Urothelium cell line (cell line): ENCODE measurements at regions not wholly inside any gene's neighbourhood (a gene's known extent, or its start where the extent isn't known, plus 50 kb on each side); places are given as distances from the start of the nearest gene placed in this dataset.
A peak's percentile ranks its signal among the peaks of the same experiment; 100 is the strongest.

Source experiments
- DNase-seq: peaks from one replicate; pipeline ENCODE4 v3.0.0; 2011; ENCODE audit warnings: low spot score, mixed read lengths
- FAIRE-seq: peaks from 2 replicates; lab custom pipeline; 2011; peaks lifted over from hg19 to GRCh38; lab: Jason Lieb, UNC

GRCh38 chr2:37833423-37833822, 91.7 kb upstream of the RMDN2 start:
- FAIRE-seq (no peak), DNase-seq (no peak)

DNA sequence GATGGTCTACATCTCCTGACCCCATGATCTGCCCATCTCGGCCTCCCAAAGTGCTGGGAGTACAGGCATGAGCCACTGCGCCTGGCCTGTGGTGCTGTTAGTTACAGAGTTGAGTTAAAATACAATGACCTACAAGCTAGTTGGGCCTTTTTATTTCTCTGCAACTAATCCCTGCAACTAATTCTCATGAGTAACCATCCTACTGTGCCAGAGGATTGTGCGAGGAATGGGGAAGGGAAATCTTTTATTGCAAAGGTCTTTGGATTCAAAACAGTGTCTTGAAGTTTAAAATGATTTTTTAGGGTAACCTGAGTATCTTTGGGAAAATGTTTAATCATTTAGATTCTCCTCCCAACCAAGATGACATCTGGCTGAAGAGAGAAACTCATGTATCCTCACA, 88.8 kb upstream of the RMDN2 start:
- DNase-seq (no peak), FAIRE-seq (no peak)

- DNase-seq (no peak), FAIRE-seq (no peak)
Observed at GRCh38 chr2:37836711-37837110, 88.4 kb upstream of the RMDN2 start.

- FAIRE-seq (peak; percentile 40), DNase-seq (no peak)
Observed at GRCh38 chr2:37837628-37838328, 87.3 kb upstream of the RMDN2 start.

- DNase-seq (no peak), FAIRE-seq (no peak)
Observed at GRCh38 chr2:37838541-37839167, 86.4 kb upstream of the RMDN2 start.

DNA sequence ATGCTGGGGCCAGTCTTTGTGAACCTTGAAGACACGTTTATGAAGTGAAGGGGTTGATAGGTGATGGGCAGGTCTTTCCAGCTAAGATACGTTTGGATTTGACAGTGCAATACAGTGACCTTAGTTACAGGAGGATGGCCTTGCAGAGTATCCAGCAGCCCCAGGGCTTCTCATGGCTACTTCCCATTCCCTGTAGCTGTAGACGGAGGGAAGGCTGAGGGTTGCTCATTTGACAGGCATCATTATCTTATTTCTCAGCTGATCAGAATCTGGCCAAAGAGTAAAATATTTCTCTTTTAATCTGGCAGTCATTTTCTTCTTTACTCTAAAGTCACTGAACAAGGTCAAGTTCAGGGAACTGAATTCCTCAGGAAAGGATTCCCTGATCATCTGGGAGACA, 85.1 kb upstream of the RMDN2 start:
- no peak for DNase-seq
- no peak for FAIRE-seq

DNA sequence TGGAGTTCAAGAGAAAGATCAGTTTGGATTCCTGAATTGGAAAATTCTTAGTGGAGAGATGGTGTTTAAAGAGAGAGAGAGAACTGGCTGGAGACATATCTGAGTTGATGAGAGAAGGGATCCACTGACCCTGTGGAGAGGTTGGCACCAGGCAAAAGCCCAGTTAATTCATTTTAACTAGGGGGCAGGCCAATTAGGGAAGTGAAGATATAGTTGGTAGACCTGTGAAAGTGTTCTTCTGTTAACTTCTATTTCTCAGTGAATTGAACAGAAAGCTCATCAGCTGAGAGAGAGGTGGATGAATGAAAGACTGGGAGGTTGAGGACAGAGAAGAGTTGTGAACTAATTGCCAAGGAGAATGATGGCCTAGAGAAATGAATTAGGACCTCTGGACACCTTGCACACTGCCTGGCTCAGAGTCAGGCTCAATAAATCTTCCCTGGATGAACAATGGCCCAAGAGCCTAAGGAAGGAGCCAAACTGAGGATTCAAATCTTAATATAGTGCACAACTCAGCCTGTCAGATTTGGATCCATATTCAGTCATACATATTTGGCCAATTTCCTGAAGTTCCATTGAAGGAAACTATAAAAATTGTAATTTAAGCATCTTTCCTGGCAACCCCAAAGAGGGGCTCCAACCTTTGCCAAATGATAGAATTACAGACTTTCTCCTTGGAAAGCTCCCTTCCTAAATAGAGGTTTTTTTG, 82.2 kb upstream of the RMDN2 start:
- no peak for FAIRE-seq
- DNase-seq: no peak

- no peak for FAIRE-seq
- no peak for DNase-seq
Observed at GRCh38 chr2:37843556-37843955, 81.5 kb upstream of the RMDN2 start.

- no peak for DNase-seq
- no peak for FAIRE-seq
Observed at GRCh38 chr2:37846207-37846606, 78.9 kb upstream of the RMDN2 start.

GRCh38 chr2:37847792-37848191, 77.3 kb upstream of the RMDN2 start:
- no peak for FAIRE-seq
- DNase-seq: no peak

DNA sequence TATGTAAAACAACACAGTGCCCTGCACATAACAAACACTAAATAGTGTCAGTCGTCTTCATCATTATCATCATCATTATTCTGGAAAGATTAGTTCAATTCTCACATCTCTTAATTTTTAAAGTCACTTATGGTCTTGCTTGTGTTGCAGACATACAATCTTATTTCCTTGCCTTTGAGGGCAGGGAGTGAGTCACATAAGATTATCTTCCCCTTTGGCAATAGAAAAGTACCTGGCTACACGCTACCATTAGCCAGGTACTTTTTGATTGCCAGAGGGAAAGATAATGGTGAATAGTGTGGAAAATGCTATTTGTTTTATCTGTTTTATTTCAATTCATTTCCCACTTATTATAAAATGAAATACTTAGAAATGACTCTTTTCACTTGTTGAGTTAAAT, 76.6 kb upstream of the RMDN2 start:
- DNase-seq (no peak), FAIRE-seq (peak; percentile 63)

GRCh38 chr2:37849911-37850310, 75.2 kb upstream of the RMDN2 start:
- FAIRE-seq (no peak), DNase-seq (no peak)

GRCh38 chr2:37851428-37851827, 73.7 kb upstream of the RMDN2 start:
- no peak for DNase-seq
- FAIRE-seq: no peak

DNA sequence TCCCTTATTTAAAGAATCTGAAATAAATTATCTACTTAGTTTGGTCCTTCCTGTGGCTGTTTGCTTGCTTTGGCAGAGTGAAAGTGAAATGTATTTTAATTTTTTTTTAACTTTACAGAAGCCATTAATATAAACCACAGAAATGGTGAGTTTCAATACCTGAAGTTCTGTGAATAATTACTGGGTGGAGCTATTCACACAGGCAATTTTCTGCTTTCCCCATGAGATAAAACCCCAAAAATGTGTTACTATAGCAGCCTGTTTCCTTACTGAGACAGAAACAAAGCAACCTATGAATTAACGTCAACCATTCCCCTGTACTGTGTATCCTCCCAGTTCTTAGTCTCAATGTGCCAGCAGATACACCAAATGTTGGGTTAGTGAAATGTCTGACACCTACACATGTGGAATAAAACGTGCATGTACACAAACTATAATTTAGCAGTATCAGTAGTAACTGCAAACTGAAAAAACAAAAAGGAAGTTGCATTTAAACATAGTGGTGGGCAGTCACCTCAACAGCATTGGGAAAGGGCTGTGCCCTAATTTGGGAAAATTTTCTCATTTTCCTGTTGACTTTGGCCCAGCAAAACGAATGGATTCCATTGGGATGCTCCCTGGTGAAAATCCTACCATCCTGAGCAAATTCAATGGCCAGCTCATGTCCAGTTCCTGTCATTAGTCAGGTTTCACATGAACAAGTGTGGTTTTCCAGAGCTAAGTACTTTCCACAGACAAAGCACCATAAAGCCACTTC, 73.1 kb upstream of the RMDN2 start:
- DNase-seq (no peak), FAIRE-seq (no peak)

DNA sequence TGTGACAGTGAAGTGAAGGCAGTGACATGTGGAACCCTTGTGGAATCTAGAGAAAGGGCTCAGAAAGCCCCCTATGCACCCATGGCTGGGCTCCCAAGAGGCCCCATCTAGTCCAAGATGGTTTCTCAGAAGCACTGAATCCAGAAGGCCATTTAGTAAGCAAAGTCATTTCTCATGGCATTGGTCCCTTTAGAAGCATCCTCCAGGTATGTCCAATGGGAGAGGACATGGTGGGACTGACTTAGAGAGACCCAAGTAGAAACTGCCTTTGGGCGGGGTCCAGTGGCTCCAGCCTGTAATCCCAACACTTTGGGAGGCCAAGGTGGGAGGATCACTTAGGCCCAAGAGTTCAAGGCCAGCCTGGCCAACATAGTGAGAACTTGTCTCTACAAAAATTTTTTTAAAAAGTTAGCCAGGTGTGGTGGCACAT, 72.5 kb upstream of the RMDN2 start:
- FAIRE-seq: no peak

DNA sequence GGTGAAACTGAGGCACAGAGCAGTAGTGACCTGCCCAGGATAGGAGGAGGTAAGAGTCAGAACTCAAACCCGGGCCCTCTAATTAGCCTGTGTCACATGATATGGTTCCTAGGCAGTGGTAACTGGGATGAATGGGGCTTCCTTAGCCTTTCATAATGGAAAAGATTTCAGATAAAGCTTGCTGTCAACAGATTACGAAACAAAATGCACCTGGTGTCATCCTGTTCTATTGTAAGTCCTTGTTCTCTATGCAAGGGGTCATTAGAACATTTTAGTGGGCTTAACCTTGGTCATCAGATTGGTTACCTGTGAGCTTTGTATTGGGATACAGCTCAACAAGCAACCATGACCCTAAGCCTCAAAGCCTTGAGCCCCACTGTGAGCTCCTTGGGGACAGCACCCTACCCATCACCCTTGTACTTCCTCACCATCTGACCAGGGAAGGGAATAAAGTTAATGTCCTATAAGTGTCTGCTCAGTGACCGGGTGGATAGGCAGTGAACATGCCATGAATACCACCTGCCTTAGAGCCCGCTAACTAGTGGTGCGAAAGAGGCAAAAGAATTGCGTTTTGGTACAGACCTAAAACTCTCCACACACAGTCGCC, 70.3 kb upstream of the RMDN2 start:
- FAIRE-seq (peak; percentile 56), DNase-seq (no peak)

More for the DNA sequence above, 72.5 kb upstream of the RMDN2 start:
- no peak for DNase-seq

- no peak for DNase-seq
Observed at GRCh38 chr2:37855283-37856041, 69.6 kb upstream of the RMDN2 start.

GRCh38 chr2:37856101-37856751, 68.9 kb upstream of the RMDN2 start:
- no peak for FAIRE-seq

More at GRCh38 chr2:37855283-37856041, 69.6 kb upstream of the RMDN2 start:
- peak; percentile 53 for FAIRE-seq

DNA sequence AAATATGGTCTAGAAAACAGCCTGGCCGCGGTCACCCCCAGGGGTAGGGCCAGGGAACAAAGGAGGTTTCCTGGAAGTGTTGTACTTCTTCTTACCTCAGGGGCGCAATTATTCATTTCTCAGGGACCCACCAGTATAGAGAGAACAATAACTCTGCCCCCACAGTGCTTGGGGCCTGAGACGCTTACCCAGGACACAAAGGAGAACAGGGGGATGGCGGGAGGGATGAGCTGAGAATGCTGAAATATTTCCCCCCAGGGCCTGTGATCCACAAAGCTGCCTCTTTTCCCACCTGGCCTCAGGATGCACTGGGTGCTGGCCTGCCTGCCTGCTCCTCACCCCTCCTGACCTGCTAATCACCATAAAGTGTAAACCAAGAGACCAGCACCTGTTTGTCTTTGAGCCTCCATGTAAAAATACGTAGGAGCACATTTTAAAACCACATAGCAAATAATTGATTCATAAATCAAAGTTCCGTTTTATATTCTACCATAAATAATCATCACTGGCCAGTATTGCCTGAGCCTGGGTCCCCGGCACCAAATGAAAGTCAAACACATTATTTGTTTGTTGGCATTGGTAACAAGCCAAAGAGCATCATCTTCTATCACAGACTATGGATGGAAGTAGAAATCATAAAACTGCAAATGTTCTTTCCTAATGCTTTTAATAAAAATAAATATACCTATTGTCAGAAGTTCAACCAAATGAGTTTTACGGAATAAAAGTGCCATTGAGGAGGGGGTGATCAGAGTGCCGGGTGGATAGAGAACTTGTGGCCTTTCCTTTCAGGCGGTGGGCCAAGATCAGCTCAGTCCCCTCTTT, 67.3 kb upstream of the RMDN2 start:
- FAIRE-seq (no peak), DNase-seq (no peak)

More at GRCh38 chr2:37856101-37856751, 68.9 kb upstream of the RMDN2 start:
- no peak for DNase-seq
